ENCODE measurements at regions not wholly inside any gene's neighbourhood (a gene's known extent, or its start where the extent isn't known, plus 50 kb on each side); places are given as distances from the start of the nearest gene placed in this dataset.

DNA sequence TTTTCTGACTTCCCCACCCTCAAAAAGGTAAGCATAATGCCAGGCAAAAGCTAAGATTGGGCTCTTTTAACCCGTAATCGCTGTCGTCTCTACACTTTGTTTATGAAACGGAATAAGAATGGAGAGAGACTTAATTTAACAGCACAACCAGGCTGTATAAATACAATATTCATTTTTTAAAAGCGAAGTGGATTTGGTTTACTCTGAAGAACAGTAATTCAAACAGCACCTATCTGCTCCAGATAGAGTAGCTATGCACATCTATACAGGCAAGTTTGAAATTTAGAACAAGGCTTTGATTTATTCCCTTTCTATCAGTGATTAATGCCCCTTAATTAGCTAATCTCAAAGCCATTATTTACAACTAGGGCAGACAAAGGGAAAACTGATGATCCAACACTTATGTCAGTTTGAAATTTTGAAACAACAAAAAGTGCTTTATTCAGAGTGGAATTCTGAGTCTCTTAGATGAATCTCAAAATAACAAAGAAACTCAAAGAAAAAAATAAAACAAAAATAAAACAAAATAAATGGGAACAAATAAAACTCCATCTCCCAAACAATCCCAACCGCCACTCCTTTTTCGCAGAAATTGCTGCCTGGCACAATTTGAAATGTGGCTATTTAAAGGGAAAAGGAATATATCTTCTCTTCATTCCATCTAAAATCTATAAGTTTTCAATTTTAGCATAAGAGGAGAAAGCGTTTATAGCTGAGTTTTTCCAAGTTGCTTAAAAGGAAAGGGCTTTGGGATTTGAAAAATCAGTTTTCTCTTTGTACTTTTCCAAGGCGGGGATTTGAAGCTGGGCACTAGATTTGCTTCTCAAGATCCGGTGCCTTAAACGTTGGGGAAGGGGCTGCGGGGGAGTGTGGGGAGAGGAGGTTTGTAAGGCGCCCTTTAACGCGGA is 298.6 kb downstream of the PARP8 start:
- TF ChIP-seq EZH2 (IDR thresholded peaks at IDR 0.05; ENCODE audit: borderline replicate concordance, low read depth, low read length, severe bottlenecking): no peak
- no peak for TF ChIP-seq CTCF (IDR thresholded peaks at IDR 0.05; ENCODE audit: borderline replicate concordance, extremely low read depth, low read length, poor library complexity, severe bottlenecking)

All from DND-41 (cell line).